Astrocyte of the hippocampus (primary cell): ENCODE measurements at regions not wholly inside any gene's neighbourhood (a gene's known extent, or its start where the extent isn't known, plus 50 kb on each side); places are given as distances from the start of the nearest gene placed in this dataset.

Experiments used
- DNase-seq: peaks from one replicate; pipeline ENCODE4 v3.0.0; 2011; ENCODE audit warnings: low read depth, low spot score

GRCh38 chr21:32184065-32184464 lies 94.8 kb downstream of the MIS18A start:
- no peak for DNase-seq

- no peak for DNase-seq
These were observed 95.5 kb downstream of the MIS18A start for GRCh38 chr21:32183396-32183795.

- no peak for DNase-seq
These were observed 96.4 kb downstream of the MIS18A start for GRCh38 chr21:32182449-32182848.

GRCh38 chr21:32181457-32181856 lies 97.4 kb downstream of the MIS18A start:
- no peak for DNase-seq

GRCh38 chr21:32174819-32175218 lies 104.0 kb downstream of the MIS18A start:
- DNase-seq = no peak

GRCh38 chr21:32173121-32173724 lies 105.6 kb downstream of the MIS18A start:
- DNase-seq = peak; percentile 38

GRCh38 chr21:32172106-32172505 lies 106.7 kb downstream of the MIS18A start:
- DNase-seq = no peak

GRCh38 chr21:32167513-32167912 lies 111.3 kb downstream of the MIS18A start:
- no peak for DNase-seq

GRCh38 chr21:32163386-32163785 lies 115.5 kb downstream of the MIS18A start:
- no peak for DNase-seq

- DNase-seq = no peak
These were observed 116.0 kb downstream of the MIS18A start for GRCh38 chr21:32162727-32163320.

- no peak for DNase-seq
These were observed 123.6 kb downstream of the MIS18A start for GRCh38 chr21:32155226-32155625.

- DNase-seq = peak; percentile 10
These were observed 131.8 kb downstream of the MIS18A start for GRCh38 chr21:32147041-32147440.

GRCh38 chr21:32144851-32145250 lies 134.0 kb downstream of the MIS18A start:
- DNase-seq = no peak

GRCh38 chr21:32143241-32143939 lies 135.5 kb downstream of the MIS18A start:
- no peak for DNase-seq

GRCh38 chr21:32141318-32141633 lies 137.6 kb downstream of the MIS18A start:
- no peak for DNase-seq

GRCh38 chr21:32140604-32141317 lies 138.1 kb downstream of the MIS18A start:
- no peak for DNase-seq

GRCh38 chr21:32140151-32140550 lies 138.7 kb downstream of the MIS18A start:
- DNase-seq = no peak

GRCh38 chr21:32138658-32139057 lies 140.2 kb downstream of the MIS18A start:
- DNase-seq = no peak

- no peak for DNase-seq
These were observed 140.9 kb downstream of the MIS18A start for GRCh38 chr21:32137931-32138330.

- no peak for DNase-seq
These were observed 141.6 kb downstream of the MIS18A start for GRCh38 chr21:32137266-32137665.

GRCh38 chr21:32136546-32136945 lies 142.3 kb downstream of the MIS18A start:
- peak; percentile 32 for DNase-seq
